GM19035 (cell line): ENCODE measurements at regions not wholly inside any gene's neighbourhood (a gene's known extent, or its start where the extent isn't known, plus 50 kb on each side); places are given as distances from the start of the nearest gene placed in this dataset.

Source experiments
- ATAC-seq: cut with Tn5 transposase; IDR thresholded peaks from one replicate; pipeline ENCODE4 v1.9.1; 2021; ENCODE audit not compliant: unreplicated experiment

DNA sequence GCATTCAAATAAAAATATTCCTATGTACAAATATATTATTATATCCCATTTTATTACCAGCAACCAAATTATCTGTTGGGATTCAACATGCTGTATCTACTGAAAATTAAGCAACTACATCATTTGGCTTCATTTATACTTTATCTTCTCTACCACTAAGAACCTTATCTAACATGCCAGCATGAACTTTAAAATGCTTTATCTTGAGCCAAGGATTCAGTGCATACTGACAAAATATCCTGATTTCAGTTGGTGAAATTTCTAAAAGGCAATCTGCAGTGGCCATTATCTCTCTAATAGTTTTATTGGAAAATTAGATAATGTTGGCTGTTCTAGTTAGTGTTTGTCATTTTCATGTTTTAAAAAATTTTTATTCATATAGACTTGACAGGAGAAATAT, 1149.9 kb downstream of the KCNT2 start:
- ATAC-seq, result no peak

DNA sequence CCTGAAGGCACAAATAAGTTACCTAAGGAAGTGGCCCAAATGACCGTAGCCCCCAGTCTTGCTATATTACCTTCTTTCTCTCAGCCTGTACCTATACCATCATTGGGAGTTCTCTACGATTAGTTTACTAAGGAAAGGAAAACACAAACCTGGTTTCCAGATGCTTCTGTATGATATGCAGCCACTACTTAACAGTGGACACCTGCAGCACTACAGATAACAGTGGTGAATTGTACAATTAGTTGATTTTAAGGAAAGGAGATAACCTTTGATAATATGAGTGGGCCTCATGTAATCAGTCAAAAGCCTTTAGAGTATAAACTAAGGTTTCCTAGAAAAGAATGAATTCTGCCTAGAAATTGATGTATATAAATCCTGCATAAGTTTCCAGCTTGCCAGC, 1157.4 kb downstream of the KCNT2 start:
- ATAC-seq, result no peak

DNA sequence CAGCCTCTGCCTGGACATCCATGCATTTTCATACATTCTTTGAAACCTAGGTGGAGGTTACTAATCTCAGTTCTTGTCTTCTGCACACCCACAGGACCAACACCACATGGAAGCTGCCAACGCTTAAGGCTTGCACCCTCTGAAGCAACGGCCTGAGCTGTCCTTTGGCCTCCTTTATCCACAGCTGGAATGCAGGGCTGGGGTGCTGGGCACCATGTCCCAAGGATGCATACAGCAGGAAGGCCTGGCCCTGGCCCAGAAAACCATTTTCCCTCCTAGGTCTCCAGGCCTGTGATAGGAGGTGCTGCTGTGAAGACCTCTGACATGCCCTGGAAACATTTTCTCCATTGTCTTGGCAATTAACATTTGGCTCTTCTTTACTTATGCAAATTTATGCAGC, 1168.6 kb downstream of the KCNT2 start:
- no peak for ATAC-seq

DNA sequence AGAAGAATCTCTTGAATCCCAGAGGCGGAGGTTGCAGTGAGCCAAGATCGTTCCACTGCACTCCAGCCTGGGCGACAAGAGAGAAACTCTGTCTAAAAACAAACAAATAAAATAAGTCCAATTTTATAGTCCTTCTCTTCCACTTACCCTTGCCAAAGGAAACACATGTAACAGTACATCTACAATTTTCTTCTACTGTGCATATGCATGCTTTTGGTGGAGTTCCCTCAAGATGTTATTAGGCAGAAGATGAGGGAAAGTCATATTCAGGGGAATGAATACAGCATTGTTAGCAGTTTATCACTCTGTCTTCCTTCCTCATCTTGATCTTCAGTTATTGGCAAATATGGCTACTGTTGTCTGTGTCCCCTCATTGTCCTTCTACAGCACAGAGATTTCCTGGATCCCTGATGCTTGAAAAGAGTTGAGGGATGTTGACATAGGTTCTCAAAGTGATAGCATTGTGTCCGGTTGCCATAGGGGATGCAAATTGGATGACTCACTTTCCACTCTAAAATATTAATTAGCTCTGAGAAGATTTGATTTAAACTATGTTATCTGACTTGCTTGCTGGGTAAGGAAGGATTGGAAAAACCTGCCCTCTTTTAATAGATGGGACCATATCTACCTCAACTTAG, 1173.6 kb downstream of the KCNT2 start:
- no peak for ATAC-seq

DNA sequence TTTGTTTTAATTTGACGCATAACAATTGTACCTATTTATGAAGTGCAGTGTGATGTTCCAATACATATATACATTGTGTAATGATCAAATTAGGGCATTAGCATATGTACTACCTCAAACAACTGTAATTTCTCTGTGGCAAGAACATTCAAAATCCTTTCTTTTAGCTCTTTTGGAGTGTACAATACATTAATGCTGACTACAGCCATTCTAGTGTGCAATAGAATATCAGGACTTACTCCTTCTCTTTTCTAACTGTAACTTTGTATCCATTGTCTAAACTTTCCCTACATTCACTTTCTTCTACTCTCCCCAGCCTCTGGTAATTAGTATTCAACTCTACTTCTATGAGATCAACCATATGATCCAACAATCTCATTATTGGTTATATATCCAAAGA, 1177.4 kb downstream of the KCNT2 start:
- no peak for ATAC-seq

DNA sequence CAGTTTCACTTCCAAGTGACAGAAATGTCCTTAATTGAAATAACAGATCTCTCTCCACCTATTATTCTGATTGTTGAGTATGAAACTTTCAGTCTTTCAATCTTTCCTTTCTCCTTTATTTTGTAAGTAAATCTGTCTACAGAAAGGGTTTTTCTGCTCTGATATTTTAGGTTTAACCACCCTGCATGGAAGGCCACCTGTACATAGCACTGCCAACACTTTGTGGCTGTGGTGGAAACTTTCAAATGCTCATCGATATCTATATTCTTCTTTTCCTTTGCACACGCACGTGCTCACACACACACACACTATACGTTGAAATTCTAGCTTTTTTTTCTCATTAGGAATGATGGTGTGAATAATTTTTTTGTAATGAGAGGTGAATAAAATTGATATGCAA, 1179.3 kb downstream of the KCNT2 start:
- no peak for ATAC-seq

DNA sequence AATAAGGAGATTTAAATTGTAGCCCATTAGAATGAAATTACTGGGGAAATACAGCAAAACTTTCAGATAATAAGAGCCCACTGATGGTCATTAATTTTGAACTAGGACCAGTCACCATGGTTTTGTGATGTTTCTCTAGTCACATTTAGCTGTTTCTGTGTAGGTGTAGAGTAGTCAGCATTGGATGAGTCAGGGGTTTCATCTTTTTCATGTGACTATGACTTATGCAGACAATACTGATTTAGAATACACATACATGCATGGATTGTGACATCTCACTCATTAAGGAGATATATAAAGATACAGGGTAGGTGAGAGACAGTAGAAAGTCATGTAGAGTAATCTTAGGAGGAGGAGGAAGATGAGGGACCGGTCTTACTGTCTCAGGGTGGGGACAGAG, 1192.7 kb downstream of the KCNT2 start:
- no peak for ATAC-seq

DNA sequence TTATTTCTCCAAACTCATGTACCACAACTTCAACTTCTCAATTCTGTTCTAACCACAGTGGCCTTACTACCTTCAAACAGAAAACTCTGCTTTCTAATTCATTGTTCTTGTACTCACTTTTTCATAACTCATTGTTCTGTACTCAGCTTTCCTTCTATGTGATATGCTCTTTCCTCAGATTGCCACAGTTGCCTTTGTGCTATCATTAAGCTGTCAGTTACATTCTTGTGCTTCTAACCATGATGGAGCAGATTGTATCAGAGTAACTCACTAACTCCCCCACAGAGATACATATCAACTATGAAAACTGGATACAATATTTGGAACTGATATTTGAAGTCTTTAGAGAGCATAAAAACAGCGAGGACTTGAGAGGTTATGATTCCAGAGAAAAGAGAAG, 1213.7 kb downstream of the KCNT2 start:
- no peak for ATAC-seq

DNA sequence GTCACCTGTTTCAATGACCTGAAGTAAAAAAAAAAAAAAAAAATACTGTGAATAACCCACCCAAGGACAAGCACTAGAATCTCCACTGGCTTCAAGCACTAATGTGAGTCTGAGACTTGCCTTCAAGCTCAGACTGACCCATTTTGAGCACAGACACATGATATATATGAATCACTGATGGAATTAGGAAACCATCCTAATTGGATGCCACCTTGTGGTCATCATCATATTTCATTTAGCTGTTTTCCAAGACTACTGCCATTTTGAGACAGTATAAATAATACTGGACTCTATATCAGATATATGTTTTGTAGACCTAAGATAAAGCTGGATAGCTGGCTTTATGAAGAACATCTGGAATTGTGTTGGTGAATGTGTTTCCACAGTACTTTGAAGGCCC, 1232.0 kb downstream of the KCNT2 start:
- no peak for ATAC-seq

DNA sequence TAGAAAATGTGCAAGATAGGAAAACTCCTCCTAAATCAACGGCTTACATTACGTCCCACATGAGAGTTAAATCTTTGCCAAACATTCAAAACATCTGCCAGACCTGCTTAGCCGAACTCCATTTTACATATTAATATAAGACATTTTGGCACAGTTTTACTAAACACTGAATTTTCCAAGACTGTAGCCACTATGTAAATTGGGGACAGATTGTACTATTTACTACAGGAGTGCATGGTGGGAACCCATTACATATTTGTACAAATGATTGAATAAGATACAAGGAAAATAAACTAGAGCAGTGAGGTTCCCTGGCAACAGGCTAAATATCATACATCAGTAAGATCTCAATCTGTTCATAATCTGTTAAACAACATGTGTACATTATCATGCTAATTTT, 1234.4 kb downstream of the KCNT2 start:
- ATAC-seq, result no peak

DNA sequence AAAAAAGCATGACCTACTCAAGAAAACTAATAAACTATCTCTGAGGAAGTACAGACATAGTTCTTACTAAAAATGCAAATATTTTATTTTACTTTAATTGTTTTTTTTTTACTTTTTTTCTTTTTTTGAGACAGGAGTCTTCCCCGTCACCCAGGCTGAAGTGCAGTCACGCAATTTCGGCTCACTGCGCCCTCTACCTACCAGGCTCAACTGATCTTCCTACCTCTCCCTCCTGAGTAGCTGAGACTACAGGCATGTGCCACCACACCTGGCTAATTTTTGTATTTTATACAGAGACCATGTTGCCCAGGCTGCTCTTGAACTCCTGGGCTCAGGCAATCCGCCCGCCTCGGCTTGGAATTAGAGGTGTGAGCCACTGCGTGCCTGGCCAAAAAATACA, 1263.1 kb downstream of the KCNT2 start:
- no peak for ATAC-seq

DNA sequence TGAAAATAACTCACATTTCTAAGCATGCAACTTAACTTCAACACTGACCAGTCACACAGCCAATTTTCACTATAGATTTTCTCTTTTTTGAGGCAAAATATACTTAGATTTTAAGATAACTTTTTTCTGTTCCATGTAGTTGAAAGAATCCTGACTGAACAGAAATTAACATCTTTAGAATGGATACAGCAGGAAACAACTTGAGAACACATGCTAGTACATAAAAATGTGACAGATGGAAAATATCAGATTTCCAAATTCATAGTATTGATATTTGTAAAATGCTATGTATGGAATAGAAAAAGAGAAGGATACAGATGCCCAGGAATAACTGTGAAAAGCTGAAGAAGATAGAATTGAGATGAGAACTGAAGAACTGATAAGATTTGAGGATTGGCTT, 1270.6 kb downstream of the KCNT2 start:
- no peak for ATAC-seq

DNA sequence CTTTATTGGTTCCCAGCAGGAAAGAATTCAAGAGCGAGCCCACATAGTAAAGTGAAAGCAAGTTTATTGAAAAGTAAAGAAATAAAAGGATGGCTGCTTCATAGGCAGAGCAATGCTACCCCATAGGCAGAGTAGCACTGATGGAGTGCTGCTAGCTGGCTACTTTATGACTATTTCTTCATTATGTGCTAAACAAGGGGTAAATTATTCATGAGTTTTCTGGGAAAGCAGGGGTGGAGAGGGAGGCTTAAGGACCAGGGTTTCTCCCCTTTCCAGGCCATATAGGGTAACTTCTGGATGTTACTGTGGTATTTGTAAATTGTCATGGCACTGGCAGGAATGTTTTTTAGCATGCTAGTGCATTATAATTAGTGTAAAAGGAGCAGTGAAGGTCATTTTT, 1271.4 kb downstream of the KCNT2 start:
- ATAC-seq, result no peak

DNA sequence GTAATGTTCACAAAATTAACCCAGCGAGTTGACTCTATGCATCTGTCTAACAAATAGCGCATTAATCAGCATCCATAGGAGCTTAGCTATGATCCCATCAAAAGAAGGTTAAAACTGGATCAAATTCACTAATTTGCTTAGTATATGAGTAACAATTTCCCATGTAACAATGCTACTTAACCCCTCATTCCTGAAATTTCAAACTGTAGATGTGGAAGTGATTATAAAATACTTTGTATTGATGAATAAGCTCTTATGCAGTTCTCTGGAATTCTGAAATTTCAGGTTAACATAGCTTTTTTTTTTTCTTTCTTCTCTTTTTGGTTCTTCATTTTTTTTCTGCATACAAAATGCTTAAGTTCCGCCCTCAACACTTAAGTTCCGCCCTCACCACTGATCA, 1272.7 kb downstream of the KCNT2 start:
- no peak for ATAC-seq

DNA sequence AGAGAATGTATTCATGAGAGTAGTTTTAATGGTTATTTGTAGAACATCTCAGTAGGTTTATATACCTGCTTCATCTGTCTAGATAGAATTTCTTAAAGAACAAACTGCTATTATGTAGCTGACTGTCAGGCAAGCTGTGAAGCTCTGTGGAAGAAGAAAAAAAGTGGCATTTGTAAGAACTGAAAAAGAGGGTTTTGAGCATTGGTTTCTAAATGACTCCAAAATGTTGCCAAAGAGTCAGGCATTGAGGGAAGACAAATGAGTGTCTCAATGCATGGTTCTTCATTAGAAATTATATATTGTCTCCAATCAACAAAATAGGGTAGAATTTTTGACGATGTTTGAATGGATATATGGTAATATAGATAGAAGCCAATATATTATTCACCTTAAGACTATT, 1276.1 kb downstream of the KCNT2 start:
- no peak for ATAC-seq

DNA sequence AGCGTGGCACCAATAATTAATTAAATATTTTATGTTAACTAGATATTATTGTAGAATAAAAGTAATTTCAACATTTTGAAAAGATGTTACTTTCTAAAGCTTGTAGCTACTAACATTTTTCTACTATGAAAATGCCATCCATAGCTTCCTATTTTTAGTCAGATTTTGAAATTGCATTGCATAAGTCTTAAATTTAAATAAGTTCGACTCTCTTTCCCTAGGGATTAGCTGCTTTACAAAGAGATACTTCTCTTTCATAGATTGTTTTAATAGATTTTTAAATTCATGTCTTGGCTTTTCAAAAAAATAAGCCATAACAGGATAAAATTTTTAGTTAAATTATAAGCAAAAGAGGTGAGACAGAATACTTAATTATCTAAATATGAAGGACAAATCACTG, 1279.6 kb downstream of the KCNT2 start:
- ATAC-seq, result no peak

DNA sequence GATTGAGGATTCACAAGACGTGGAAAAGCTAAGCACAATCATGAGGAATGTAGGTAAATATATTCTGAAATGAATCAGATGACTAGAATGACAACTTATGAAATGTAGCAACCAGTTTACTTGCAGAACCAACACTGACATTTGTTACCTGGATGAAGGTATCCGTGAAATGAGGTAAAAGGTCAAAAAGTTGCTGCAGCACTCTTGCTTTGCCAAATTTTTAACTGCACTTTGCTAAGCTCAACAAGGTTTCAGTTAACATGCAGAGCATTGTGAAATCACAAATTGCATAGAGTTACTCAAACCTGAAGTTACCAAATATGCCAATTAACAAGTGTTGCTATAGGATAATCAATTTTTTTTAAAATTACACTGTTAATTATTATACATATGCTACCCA, 1280.1 kb downstream of the KCNT2 start:
- ATAC-seq, result no peak

DNA sequence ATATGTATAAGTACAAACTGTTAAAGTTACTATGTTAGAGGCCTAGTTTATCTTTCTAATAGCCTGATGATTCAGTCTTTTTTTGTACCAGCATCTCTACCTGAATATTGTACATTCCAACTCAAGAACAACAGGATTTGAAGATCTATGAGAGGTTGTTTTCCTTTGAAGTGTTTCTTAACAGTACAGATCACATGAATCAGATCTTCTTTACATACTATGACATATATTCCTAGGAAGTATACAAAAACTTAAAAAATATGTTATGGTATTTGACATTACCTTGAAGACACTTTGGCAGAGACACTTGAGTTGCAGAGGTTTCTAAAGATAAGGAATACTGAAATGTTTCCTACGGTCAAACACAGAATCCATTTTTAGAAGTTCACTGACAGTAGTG, 1280.9 kb downstream of the KCNT2 start:
- no peak for ATAC-seq

DNA sequence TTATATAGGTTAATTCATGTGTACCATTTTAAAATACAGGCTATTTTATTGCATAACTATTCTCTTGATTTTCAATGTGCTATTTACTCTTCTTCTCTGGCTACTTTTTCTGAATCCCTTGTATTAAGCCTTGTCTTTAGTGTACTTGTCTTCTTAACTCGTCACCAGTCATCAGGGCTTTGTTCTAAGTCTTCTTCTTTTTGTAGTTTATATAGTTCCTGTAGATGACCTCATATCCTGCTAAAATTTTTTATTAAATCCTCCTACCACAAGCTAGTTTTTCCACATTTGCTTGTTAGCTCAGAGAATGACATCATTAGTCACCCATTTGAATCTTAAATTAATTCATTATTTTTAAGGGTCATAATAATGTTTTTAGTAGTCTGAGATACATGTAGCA, 1281.9 kb downstream of the KCNT2 start:
- ATAC-seq, result no peak

DNA sequence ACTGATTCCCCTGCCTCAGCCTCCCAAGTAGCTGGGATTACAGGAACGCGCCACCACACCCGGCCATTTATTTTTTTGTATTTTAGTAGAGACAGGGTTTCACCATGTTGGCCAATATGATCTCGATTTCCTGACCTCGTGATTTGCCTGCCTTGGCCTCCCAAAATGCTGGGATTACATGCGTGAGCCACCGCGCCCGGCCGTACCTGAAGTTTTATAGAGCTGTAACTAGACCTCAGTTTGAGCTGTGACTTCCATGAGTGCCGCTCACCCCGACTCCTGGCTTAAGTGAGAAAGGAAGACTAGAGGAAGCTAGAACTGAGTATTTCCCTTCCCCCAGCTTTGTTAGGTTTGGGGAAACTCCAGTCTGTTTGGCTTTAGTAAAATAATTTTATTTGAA, 1283.1 kb downstream of the KCNT2 start:
- no peak for ATAC-seq

DNA sequence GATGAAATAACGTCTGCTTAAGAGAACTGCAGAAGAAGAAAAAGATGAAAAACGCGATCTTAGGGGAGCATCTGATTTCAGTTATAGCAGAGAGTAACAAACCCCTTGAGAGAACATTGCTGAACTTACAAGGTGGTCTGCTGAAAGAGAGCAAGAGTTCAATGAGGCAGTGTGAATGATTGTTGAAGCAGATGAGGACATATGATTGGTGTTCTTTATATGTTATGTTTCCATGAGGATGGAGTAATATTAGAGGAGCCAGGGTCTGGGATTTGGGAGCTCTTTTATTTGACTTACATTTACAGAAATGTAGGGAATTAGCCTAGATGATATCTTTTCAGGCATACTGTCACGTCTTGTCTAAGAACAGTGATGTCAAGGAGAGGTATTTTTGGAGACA, 1302.0 kb downstream of the KCNT2 start:
- ATAC-seq, result no peak

DNA sequence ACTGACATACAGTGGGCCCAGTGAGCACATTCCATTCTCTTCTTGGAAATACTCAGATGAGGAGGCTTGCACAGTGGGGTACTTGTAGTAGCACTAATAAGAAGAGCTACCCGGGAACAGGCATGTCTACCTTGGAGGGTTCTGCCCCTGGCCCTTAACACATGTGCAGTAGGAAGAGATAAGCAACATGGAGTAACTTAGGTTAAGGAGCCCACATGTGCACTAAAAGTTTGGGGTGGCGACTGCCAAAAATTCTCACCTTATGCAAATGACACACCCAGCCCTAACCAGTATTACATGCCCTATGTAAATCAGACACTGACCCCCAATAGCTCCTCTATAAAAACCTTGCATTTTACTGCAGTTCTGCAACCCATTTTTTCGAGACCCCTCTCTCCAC, 1313.3 kb downstream of the KCNT2 start:
- no peak for ATAC-seq

DNA sequence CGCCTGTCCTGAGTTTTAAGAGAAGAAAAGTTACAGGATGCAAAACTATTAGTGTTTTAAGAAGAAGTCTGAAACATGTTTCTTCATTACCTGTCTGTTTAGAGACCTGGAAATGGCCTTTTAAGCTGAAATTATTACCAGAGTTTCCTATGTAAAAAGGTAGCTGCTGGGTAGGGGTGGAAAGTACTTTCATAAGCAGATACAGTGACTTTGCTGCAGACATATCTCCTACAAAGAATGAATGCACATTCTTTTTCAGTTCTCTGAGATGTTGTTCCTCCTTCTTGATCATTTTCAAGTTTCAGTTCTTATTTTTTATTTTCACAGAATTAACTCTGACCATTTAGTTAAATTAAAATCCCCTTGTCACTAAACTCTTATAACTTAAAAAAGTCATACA, 1329.6 kb downstream of the KCNT2 start:
- ATAC-seq, result peak; percentile 78

DNA sequence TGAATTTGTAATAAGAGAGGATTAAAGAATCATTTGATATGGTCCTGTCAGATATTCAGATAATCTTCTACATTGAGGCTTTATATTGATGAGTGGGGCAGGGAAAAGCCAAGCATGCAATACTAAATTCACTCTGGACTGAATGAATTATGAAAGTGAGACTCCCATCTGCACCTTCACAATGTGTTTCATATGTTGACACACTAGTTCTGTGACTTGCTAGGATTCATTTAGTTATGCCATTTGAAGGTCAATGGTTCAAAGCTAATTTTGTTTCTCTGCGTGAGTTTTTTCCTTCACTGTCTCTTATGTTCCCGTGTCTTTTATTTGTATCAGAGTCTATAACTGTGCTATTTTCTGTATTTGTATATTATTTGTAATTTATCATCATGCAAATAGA, 1332.5 kb downstream of the KCNT2 start:
- ATAC-seq, result no peak
